ENCODE measurements at regions not wholly inside any gene's neighbourhood (a gene's known extent, or its start where the extent isn't known, plus 50 kb on each side); places are given as distances from the start of the nearest gene placed in this dataset.
A peak's percentile ranks its signal among the peaks of the same experiment; 100 is the strongest.

GRCh38 chr12:87280356-87280755, 748.8 kb downstream of the C12orf50 start:
- POLR2A ChIA-PET: no interaction called here
- CTCF ChIA-PET: interaction anchor here (0.8 kb wide), 1 partner anchor 69 kb away, joined by 3 read pairs; no protein-coding TSS in a partner anchor
- Histone ChIP-seq H3K27me3 (replicated peaks in 2 of 5; ENCODE audit: control insufficient read depth in 4 of 5, insufficient read depth in 5 of 5, low read length in 4 of 5) (no peaks in the 10 kb centered on the region), H3K4me3 (ENCODE audit: control insufficient read depth in 1 of 7, extremely low read depth in 1 of 7, insufficient read depth in 4 of 7, low read depth in 2 of 7, low read length in 6 of 7) (peak overlapping the region in 1 of 7 experiments; percentile 18), H3K9me3 (ENCODE audit: control extremely low read depth in 1 of 5, control insufficient read depth in 4 of 5, insufficient read depth in 2 of 5, low read depth in 1 of 5, low read length in 4 of 5) (no peaks in the 10 kb centered on the region), H3K4me1 (ENCODE audit: control extremely low read depth in 1 of 4, control insufficient read depth in 4 of 4, insufficient read depth in 4 of 4, low read length in 3 of 4) (no peaks in the 10 kb centered on the region), H3K36me3 (ENCODE audit: control insufficient read depth in 4 of 4, insufficient read depth in 4 of 4, low read length in 3 of 4) (no peaks in the 10 kb centered on the region), H3K27ac (ENCODE audit: insufficient read depth in 1 of 2, low read depth in 1 of 2, low read length in 2 of 2, poor library complexity in 1 of 2, severe bottlenecking in 2 of 2) (no peak overlapping the region)
- no CpG with 5 or more reads among the region's 2 CpGs for WGBS (ENCODE audit: insufficient coverage)
- peak in 2 of 3 donors; percentile 28 to 54 for DNase-seq

GRCh38 chr12:87274594-87275245, 754.5 kb downstream of the C12orf50 start:
- H3K27ac ChIP-seq (ENCODE audit: insufficient read depth in 1 of 2, low read depth in 1 of 2, low read length in 2 of 2, poor library complexity in 1 of 2, severe bottlenecking in 2 of 2): no peak overlapping the region
- DNase-seq: peak in 2 of 3 donors; percentile 26 to 33

GRCh38 chr12:87272851-87273250, 756.4 kb downstream of the C12orf50 start:
- no peak overlapping the region for H3K4me3 ChIP-seq (ENCODE audit: control insufficient read depth in 1 of 7, extremely low read depth in 1 of 7, insufficient read depth in 4 of 7, low read depth in 2 of 7, low read length in 6 of 7)
- H3K36me3 ChIP-seq (ENCODE audit: control insufficient read depth in 4 of 4, insufficient read depth in 4 of 4, low read length in 3 of 4): no peaks in the 10 kb centered on the region
- H3K4me1 ChIP-seq (ENCODE audit: control extremely low read depth in 1 of 4, control insufficient read depth in 4 of 4, insufficient read depth in 4 of 4, low read length in 3 of 4): no peaks in the 10 kb centered on the region
- H3K9me3 ChIP-seq (ENCODE audit: control extremely low read depth in 1 of 5, control insufficient read depth in 4 of 5, insufficient read depth in 2 of 5, low read depth in 1 of 5, low read length in 4 of 5): no peaks in the 10 kb centered on the region
- no peaks in the 10 kb centered on the region for H3K27me3 ChIP-seq (replicated peaks in 2 of 5; ENCODE audit: control insufficient read depth in 4 of 5, insufficient read depth in 5 of 5, low read length in 4 of 5)
- WGBS (ENCODE audit: insufficient coverage): no CpG with 5 or more reads among the region's 2 CpGs
- no peak for DNase-seq
- no peak overlapping the region for H3K27ac ChIP-seq (ENCODE audit: insufficient read depth in 1 of 2, low read depth in 1 of 2, low read length in 2 of 2, poor library complexity in 1 of 2, severe bottlenecking in 2 of 2)
- POLR2A ChIA-PET: no interaction called here
- CTCF ChIA-PET: no interaction called here

More at GRCh38 chr12:87274594-87275245, 754.5 kb downstream of the C12orf50 start:
- Histone ChIP-seq H3K4me1 (ENCODE audit: control extremely low read depth in 1 of 4, control insufficient read depth in 4 of 4, insufficient read depth in 4 of 4, low read length in 3 of 4) (no peaks in the 10 kb centered on the region), H3K36me3 (ENCODE audit: control insufficient read depth in 4 of 4, insufficient read depth in 4 of 4, low read length in 3 of 4) (no peaks in the 10 kb centered on the region), H3K4me3 (ENCODE audit: control insufficient read depth in 1 of 7, extremely low read depth in 1 of 7, insufficient read depth in 4 of 7, low read depth in 2 of 7, low read length in 6 of 7) (no peak overlapping the region), H3K9me3 (ENCODE audit: control extremely low read depth in 1 of 5, control insufficient read depth in 4 of 5, insufficient read depth in 2 of 5, low read depth in 1 of 5, low read length in 4 of 5) (no peaks in the 10 kb centered on the region), H3K27me3 (replicated peaks in 2 of 5; ENCODE audit: control insufficient read depth in 4 of 5, insufficient read depth in 5 of 5, low read length in 4 of 5) (no peaks in the 10 kb centered on the region)
- ChIA-PET POLR2A (no interaction called here), CTCF (interaction anchor here (0.8 to 1.2 kb wide), 2 partner anchors 9 to 13 kb away, joined by 3 to 4 read pairs; no protein-coding TSS in a partner anchor)
- whole genome bisulfite sequencing (ENCODE audit: insufficient coverage): 53% methylated on average over 2 of the region's 4 CpGs

- Histone ChIP-seq H3K4me3 (ENCODE audit: control insufficient read depth in 1 of 7, extremely low read depth in 1 of 7, insufficient read depth in 4 of 7, low read depth in 2 of 7, low read length in 6 of 7) (no peak overlapping the region), H3K27me3 (replicated peaks in 2 of 5; ENCODE audit: control insufficient read depth in 4 of 5, insufficient read depth in 5 of 5, low read length in 4 of 5) (no peaks in the 10 kb centered on the region), H3K36me3 (ENCODE audit: control insufficient read depth in 4 of 4, insufficient read depth in 4 of 4, low read length in 3 of 4) (no peaks in the 10 kb centered on the region), H3K27ac (ENCODE audit: insufficient read depth in 1 of 2, low read depth in 1 of 2, low read length in 2 of 2, poor library complexity in 1 of 2, severe bottlenecking in 2 of 2) (no peak overlapping the region), H3K9me3 (ENCODE audit: control extremely low read depth in 1 of 5, control insufficient read depth in 4 of 5, insufficient read depth in 2 of 5, low read depth in 1 of 5, low read length in 4 of 5) (no peaks in the 10 kb centered on the region), H3K4me1 (ENCODE audit: control extremely low read depth in 1 of 4, control insufficient read depth in 4 of 4, insufficient read depth in 4 of 4, low read length in 3 of 4) (no peaks in the 10 kb centered on the region)
- no CpG with 5 or more reads among the region's 3 CpGs for WGBS (ENCODE audit: insufficient coverage)
- DNase-seq: no peak
- ChIA-PET POLR2A (no interaction called here), CTCF (no interaction called here)
Measured at GRCh38 chr12:87270919-87271318, 758.3 kb downstream of the C12orf50 start.

- POLR2A ChIA-PET: no interaction called here
Measured at GRCh38 chr12:87266305-87266704, 762.9 kb downstream of the C12orf50 start.

GRCh38 chr12:87259391-87259790, 769.8 kb downstream of the C12orf50 start:
- DNase-seq: no peak
- H3K4me1 ChIP-seq (ENCODE audit: control extremely low read depth in 1 of 4, control insufficient read depth in 4 of 4, insufficient read depth in 4 of 4, low read length in 3 of 4): no peaks in the 10 kb centered on the region
- no peak overlapping the region for H3K4me3 ChIP-seq (ENCODE audit: control insufficient read depth in 1 of 7, extremely low read depth in 1 of 7, insufficient read depth in 4 of 7, low read depth in 2 of 7, low read length in 6 of 7)
- H3K36me3 ChIP-seq (ENCODE audit: control insufficient read depth in 4 of 4, insufficient read depth in 4 of 4, low read length in 3 of 4): no peaks in the 10 kb centered on the region
- no peaks in the 10 kb centered on the region for H3K27me3 ChIP-seq (replicated peaks in 2 of 5; ENCODE audit: control insufficient read depth in 4 of 5, insufficient read depth in 5 of 5, low read length in 4 of 5)
- peaks cover 0 to 1% (median 0%) of the 10 kb centered on the region in 5 experiments for H3K9me3 ChIP-seq (ENCODE audit: control extremely low read depth in 1 of 5, control insufficient read depth in 4 of 5, insufficient read depth in 2 of 5, low read depth in 1 of 5, low read length in 4 of 5)
- CTCF ChIA-PET: no interaction called here
- POLR2A ChIA-PET: no interaction called here
- H3K27ac ChIP-seq (ENCODE audit: insufficient read depth in 1 of 2, low read depth in 1 of 2, low read length in 2 of 2, poor library complexity in 1 of 2, severe bottlenecking in 2 of 2): no peak overlapping the region

More at GRCh38 chr12:87266305-87266704, 762.9 kb downstream of the C12orf50 start:
- CTCF ChIA-PET: interaction anchor here (0.7 to 1.3 kb wide), 2 partner anchors 8 to 1163 kb away, joined by 3 to 4 read pairs; no protein-coding TSS in a partner anchor
- Histone ChIP-seq H3K9me3 (ENCODE audit: control extremely low read depth in 1 of 5, control insufficient read depth in 4 of 5, insufficient read depth in 2 of 5, low read depth in 1 of 5, low read length in 4 of 5) (no peaks in the 10 kb centered on the region), H3K27ac (ENCODE audit: insufficient read depth in 1 of 2, low read depth in 1 of 2, low read length in 2 of 2, poor library complexity in 1 of 2, severe bottlenecking in 2 of 2) (no peak overlapping the region), H3K36me3 (ENCODE audit: control insufficient read depth in 4 of 4, insufficient read depth in 4 of 4, low read length in 3 of 4) (no peaks in the 10 kb centered on the region), H3K27me3 (replicated peaks in 2 of 5; ENCODE audit: control insufficient read depth in 4 of 5, insufficient read depth in 5 of 5, low read length in 4 of 5) (no peaks in the 10 kb centered on the region), H3K4me1 (ENCODE audit: control extremely low read depth in 1 of 4, control insufficient read depth in 4 of 4, insufficient read depth in 4 of 4, low read length in 3 of 4) (no peaks in the 10 kb centered on the region), H3K4me3 (ENCODE audit: control insufficient read depth in 1 of 7, extremely low read depth in 1 of 7, insufficient read depth in 4 of 7, low read depth in 2 of 7, low read length in 6 of 7) (no peak overlapping the region)
- DNase-seq: peak in 1 of 3 donors; percentile 1
- 80% methylated on average over 2 of the region's 2 CpGs for WGBS (ENCODE audit: insufficient coverage)

- no peak overlapping the region for H3K4me3 ChIP-seq (ENCODE audit: control insufficient read depth in 1 of 7, extremely low read depth in 1 of 7, insufficient read depth in 4 of 7, low read depth in 2 of 7, low read length in 6 of 7)
- H3K36me3 ChIP-seq (ENCODE audit: control insufficient read depth in 4 of 4, insufficient read depth in 4 of 4, low read length in 3 of 4): no peaks in the 10 kb centered on the region
- peaks cover 0 to 1% (median 0%) of the 10 kb centered on the region in 5 experiments for H3K9me3 ChIP-seq (ENCODE audit: control extremely low read depth in 1 of 5, control insufficient read depth in 4 of 5, insufficient read depth in 2 of 5, low read depth in 1 of 5, low read length in 4 of 5)
- POLR2A ChIA-PET: no interaction called here
- no CpG with 5 or more reads among the region's 2 CpGs for WGBS (ENCODE audit: insufficient coverage)
- no peak for DNase-seq
- H3K27ac ChIP-seq (ENCODE audit: insufficient read depth in 1 of 2, low read depth in 1 of 2, low read length in 2 of 2, poor library complexity in 1 of 2, severe bottlenecking in 2 of 2): no peak overlapping the region
- no peaks in the 10 kb centered on the region for H3K4me1 ChIP-seq (ENCODE audit: control extremely low read depth in 1 of 4, control insufficient read depth in 4 of 4, insufficient read depth in 4 of 4, low read length in 3 of 4)
- CTCF ChIA-PET: no interaction called here
- H3K27me3 ChIP-seq (replicated peaks in 2 of 5; ENCODE audit: control insufficient read depth in 4 of 5, insufficient read depth in 5 of 5, low read length in 4 of 5): no peaks in the 10 kb centered on the region
Measured at GRCh38 chr12:87254381-87255030, 774.7 kb downstream of the C12orf50 start.

Measured in common myeloid progenitor, CD34-positive (primary cell).